GM18951 (cell line): ENCODE measurements at regions not wholly inside any gene's neighbourhood (a gene's known extent, or its start where the extent isn't known, plus 50 kb on each side); places are given as distances from the start of the nearest gene placed in this dataset.

Experiments
- POLR2A ChIP-seq: IDR thresholded peaks from 4 replicates; pipeline ENCODE4 v1.6.1; 2011; ENCODE audit warnings: mild to moderate bottlenecking; ENCODE audit not compliant: insufficient read length, insufficient read depth; ENCODE audit errors: extremely low read depth
- in situ Hi-C: fragments of 300-500 bp; cut with MboI; formaldehyde crosslinking; loops from one replicate; pipeline ENCODE4 v1.12.0; 2022; ENCODE audit warnings: low sequenced_read_pairs, mixed read lengths, inconsistent platforms; ENCODE audit not compliant: unreplicated experiment

DNA sequence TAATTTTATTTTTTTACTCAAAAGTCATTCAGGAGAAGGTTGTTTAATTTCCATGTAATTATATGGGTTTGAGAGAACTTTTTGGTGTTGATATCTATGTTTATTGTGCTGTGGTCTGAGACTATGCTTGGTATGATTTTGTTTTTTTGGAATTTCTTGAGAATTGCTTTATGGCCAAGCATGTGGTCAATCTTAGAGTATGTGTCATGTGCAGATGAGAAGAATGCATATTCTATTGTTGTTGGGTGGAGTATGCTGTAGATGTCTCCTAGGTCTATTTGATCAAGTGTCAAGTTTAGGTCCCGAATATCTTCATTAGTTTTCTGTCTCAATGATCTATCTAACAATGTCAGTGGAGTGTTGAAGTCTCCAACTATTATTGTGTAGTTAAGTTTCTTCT lies 134.9 kb downstream of the HMHB1 start:
- in situ Hi-C loops, result no loop called here
- TF ChIP-seq POLR2A, result no peak

DNA sequence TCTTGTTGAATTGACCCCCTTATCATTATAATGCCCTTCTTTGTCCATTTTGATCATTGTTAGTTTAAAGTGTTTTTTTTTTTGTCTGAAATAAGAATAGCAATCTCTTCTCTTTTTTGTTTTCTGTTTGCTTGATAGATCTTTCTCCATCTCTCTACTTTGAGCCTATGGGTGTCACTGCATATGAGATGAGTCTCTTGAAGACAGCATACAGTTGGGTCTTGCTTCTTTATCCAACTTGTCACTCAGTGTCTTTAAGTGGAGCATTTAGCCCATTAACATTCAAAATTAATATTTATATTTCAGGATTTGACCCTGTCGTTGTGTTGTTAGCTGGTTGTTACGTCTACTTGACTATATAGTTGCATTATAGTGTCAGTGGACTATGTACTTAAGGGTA lies 135.4 kb downstream of the HMHB1 start:
- TF ChIP-seq POLR2A, result no peak
- in situ Hi-C loops, result no loop called here

DNA sequence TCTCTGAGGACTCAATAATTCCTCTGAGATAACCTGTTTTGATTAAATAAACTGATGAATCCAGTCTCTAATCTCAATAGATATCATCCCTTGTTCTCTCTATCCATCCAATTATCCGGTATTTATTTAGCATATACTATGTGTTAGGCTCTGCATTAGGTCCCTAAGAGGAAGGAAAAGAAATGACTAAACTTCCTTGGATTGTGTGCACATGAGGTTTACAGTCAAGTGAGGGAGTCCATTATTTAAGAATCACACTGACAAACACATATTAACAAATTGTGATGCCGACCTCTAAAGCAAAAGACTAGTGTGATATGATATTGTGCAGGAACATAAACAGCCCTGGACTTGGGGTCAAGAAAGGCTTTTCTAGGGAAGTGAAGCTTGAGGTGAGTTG lies 140.8 kb downstream of the HMHB1 start:
- TF ChIP-seq POLR2A, result no peak
- in situ Hi-C loops, result loop anchor here (25.0 kb wide), 1 partner anchor 1041 kb away; no protein-coding TSS in a partner anchor

DNA sequence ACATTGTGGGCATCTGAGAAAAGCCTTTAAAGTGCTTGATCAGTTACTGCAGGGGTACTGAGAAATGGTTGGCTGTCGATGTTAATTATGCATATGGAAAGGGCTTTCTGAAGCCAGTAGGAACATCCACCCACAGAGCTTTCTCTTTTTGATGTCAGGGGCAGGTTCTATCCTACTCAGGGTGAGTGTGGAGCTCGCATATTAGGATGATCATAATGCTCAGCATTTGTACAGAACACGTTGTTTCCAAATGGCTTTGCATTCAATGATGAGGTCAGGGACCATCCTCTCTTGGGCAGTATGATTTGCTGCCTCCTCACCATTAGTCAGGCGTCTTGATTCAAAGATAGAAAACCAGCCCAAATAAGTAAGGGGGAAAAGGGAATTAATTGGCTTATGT lies 141.9 kb downstream of the HMHB1 start:
- no peak for TF ChIP-seq POLR2A
- in situ Hi-C loops, result loop anchor here (25.0 kb wide), 1 partner anchor 1042 kb away; no protein-coding TSS in a partner anchor

DNA sequence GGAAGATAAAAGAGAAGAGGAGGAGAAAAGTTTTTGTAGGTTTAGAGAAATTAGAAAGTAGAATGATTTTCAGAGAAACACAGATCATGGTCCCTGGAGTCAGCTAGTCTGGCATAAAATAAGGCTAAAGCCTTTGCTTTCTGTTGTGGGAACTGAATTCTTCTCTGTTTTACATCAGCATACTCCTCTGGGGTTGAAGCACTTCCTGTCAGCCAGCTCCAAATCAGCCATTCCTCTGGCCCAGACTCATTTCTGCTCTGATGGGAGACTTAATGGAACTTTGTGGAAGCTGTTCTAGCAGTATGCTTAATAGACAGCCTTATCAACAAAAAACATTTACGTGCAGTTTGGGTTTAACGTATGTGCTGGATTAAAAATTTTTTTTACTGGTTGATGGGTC lies 143.2 kb downstream of the HMHB1 start:
- TF ChIP-seq POLR2A, result no peak
- in situ Hi-C loops, result loop anchor here (25.0 kb wide), 1 partner anchor 1043 kb away; no protein-coding TSS in a partner anchor

DNA sequence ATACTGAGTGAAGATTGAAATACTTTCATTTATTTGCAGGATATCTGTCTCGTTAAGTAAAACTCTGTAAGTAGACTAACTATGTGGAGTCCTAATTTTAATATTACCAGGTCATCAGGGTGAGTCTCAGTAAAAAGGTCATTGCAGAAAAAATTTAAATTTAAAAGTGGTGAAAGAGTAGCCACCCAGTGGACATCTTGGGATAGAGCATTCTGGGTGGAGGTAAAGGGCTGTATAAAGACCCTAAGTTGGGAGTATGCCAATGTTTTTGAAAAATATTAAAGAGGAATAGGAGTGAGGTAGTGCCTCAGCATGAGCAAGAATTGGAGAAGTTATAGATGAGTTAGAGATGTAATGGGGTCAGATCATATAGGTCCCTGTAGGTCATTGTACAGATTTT lies 145.5 kb downstream of the HMHB1 start:
- in situ Hi-C loops, result loop anchor here (25.0 kb wide), 1 partner anchor 1045 kb away; no protein-coding TSS in a partner anchor
- no peak for TF ChIP-seq POLR2A

DNA sequence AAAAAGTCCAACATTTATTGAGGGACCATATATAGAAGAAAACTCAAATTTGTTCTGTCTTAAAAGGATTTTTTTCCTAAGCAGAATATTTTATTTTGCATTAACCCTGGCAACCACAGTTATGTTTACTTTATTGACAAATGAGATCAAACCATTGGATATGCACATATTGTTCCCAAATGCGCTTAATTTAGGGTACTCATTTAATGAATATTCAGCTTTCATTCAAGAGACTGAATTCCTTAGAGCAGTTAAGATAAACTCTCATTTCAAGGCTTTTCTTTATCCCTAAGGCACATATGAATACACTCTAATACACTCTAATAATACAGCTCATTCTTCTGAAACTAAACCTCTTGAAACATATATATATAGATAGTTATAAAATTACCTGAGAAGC lies 150.2 kb downstream of the HMHB1 start:
- in situ Hi-C loops, result loop anchor here (25.0 kb wide), 1 partner anchor 1050 kb away; no protein-coding TSS in a partner anchor

DNA sequence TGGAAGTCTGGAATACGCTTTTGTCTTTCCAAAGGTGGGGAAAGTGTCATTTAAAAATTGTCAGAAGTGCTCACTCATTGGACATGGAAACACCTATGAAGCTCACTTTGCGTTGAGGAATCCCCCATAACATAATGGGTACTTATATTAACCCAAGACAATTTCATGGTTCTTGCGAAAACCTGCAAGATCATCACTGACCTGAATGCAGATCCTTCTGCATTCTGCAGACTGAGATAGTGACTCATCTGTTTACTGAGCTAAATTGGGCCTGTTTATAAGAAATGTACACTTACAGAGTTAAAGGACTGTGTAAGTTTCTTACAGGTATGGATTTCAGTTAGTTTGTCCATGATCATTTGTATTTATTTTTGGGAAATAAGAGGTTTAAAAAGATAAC lies 153.0 kb downstream of the HMHB1 start:
- in situ Hi-C loops, result loop anchor here (25.0 kb wide), 1 partner anchor 1053 kb away; no protein-coding TSS in a partner anchor
- no peak for TF ChIP-seq POLR2A

More for the DNA sequence above, 150.2 kb downstream of the HMHB1 start:
- no peak for TF ChIP-seq POLR2A

DNA sequence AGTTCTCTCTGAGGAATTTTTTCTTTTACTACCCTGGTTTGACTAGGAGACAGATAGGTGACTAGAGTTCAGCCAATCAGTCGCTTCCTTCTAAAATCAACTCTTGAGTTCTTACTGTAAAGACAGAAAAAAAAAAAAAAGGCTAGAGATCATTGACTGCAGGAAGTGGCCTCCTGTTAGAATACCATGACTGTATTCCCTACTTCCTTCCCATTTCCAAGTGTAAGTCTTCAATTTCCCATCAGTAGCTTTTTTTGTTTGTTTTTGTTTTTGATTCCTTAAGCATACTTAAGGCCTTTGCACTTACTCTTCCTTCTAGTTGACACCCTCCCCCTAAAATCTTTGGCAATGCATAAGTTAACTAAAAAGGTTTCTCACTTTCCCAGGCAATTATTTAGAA lies 154.3 kb downstream of the HMHB1 start:
- no peak for TF ChIP-seq POLR2A
- in situ Hi-C loops, result loop anchor here (25.0 kb wide), 1 partner anchor 1054 kb away; no protein-coding TSS in a partner anchor

DNA sequence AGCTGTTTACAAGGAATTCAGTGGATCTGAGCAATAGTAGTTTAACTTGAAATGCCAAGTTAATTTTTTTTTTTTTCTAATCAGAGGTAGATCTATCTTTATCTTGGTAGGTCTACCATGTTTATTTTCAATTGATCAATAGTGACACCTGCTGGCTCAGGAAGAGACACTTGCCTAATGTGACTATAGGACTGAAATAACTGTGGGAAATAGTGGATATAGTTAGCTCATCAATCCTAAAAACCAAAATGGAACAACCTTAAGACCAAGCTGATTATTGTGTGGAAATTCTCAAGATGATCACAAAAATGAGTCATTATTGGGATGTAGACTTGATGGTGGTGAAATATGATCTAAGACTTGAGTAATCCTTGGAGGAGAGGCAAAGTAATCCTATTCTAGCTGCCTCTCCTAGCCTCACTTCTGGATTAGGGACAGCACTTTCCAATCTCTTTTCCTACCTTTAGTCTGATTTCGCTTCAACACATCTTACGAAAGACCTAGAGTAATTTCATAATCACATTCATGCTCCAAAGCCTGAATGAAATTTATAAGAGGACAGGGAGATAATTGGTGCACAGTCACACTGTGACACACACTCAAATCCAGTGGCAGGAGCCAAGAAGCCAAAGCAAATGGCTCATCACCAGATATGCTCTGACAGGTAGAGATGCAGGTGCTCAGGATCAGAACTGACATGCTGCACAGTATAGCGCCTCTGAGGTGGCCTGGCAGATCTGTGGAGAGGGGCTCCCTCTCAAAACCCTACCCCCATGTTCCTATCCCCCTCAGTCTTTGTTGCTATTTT lies 156.3 kb downstream of the HMHB1 start:
- TF ChIP-seq POLR2A, result no peak
- in situ Hi-C loops, result loop anchor here (25.0 kb wide), 1 partner anchor 1056 kb away; no protein-coding TSS in a partner anchor

DNA sequence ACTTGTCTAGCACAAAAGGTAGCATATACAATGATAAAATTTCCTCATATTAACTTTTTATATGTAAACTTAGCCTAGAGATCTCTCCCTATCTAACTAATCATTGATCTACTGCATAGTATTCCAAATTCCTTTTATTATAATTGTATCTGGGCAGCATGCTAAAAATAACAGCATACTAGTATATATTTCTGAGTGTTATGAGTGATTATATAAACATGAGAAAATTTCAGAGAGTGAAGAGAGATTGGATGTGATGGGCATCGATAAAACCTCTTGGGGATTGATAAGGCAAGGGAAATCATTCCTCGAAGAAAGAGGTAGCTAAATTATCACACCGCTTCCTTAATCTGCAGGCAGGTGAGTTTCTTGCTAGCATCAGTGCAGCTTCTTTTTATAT lies 158.2 kb downstream of the HMHB1 start:
- in situ Hi-C loops, result loop anchor here (25.0 kb wide), 1 partner anchor 1058 kb away; no protein-coding TSS in a partner anchor
- TF ChIP-seq POLR2A, result no peak

DNA sequence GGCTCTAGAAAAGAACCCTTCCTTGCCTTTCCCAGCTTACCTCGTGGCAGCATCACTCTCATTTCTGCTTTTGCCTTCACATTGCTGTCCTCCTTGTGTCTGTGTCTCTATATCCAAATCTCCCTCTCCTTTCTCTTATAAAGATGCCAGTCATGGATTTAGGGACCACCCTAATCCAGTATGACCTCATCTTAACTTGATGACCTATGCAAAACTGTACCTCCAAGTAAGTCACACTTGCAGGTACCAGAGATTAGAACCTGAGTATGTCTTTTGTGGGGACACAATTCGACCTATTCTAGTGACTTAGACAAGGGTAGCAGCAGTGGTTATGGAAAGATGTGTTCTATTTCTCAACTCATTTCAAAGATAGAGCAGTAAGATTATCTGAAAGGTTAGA lies 160.1 kb downstream of the HMHB1 start:
- in situ Hi-C loops, result loop anchor here (25.0 kb wide), 1 partner anchor 1060 kb away; no protein-coding TSS in a partner anchor
- TF ChIP-seq POLR2A, result no peak

DNA sequence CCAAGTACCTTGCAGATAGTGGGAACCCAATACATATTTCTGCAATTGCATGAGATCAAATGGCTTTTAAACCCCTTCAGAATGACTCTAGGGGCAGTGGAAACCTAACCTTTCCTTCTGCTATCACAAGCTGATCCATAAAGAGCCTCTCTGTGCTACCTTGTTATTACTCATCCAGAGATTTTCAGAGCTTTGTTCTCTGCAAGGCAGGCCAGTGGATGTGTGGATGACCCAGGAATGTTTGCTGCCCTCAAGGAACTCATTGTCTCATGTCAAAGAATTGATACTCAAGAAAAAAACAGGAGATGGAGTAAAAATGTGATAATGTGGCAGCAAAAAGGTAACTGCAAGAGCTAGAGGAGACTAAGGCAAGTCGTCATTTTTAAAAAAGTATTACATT lies 164.1 kb downstream of the HMHB1 start:
- in situ Hi-C loops, result no loop called here
- TF ChIP-seq POLR2A, result no peak
